Colonic mucosa (tissue), 4 donors: ENCODE measurements at regions not wholly inside any gene's neighbourhood (a gene's known extent, or its start where the extent isn't known, plus 50 kb on each side); places are given as distances from the start of the nearest gene placed in this dataset.

Experiments used
- DNase-seq: peaks from one replicate; pipeline ENCODE4 v3.0.0-alpha.2; 2020
- H3K27ac ChIP-seq: fragments of 200-600 bp; one replicate; pipeline ENCODE4 v1.8.0; 2021
- H3K27me3 ChIP-seq: fragments of 200-600 bp; one replicate; pipeline ENCODE4 v1.8.0; 2021
- H3K36me3 ChIP-seq: fragments of 200-600 bp; one replicate; pipeline ENCODE4 v1.8.0; 2021
- H3K4me1 ChIP-seq: fragments of 200-600 bp; one replicate; pipeline ENCODE4 v1.8.0; 2021; ENCODE audit warnings: mild to moderate bottlenecking
- H3K4me3 ChIP-seq: fragments of 200-600 bp; one replicate; pipeline ENCODE4 v1.8.0; 2021
- H3K9ac ChIP-seq, 2 donors: one replicate each; pipeline ENCODE4 v1.7.0; 2013; ENCODE audit warnings: control low read depth in 2 of 2, low read depth in 2 of 2, low read length in 2 of 2
- H3K9me3 ChIP-seq: fragments of 200-600 bp; one replicate; pipeline ENCODE4 v1.8.0; 2021
- intact Hi-C: fragments of 100-400 bp; cut with DNase I; formaldehyde crosslinking; loops from one replicate; pipeline ENCODE4 v1.14.1; 2022
- TF ChIP-seq, protein P1 (sequence below): fragments of 200-600 bp; IDR thresholded peaks from one replicate; pipeline ENCODE4 v1.8.0; 2022; ENCODE audit warnings: antibody characterized with exemption, mild to moderate bottlenecking
- donor health status: healthy.
- donor health status: DM: no; HTN: no; CAD: no.
- donor health status: DM: no; HTN: no; CAD: no.

DNA sequence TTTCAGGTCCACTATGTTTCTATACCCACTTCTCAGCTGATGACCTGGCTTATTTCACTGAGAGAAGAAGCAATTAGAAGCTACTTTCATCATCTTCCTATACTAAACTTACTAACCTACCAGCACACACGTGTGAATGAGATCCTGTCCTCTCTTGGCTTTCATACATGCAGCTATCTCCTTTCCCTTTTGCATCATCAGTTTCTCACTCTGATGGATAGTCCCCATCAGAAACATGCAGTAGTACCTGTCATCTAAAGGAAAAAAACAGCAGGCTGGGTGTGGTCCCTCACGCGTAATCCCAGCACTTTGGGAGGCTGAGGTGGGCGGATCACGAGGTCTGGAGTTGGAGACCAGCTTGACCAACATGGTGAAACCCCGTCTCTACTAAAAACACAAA, 237.6 kb upstream of the C2CD4B start:
- no peak for DNase-seq
- Histone ChIP-seq H3K36me3 (no peaks in the 10 kb centered on the region), H3K27ac (no peak overlapping the region), H3K9me3 (no peaks in the 10 kb centered on the region), H3K9ac (no peak overlapping the region), H3K27me3 (no peaks in the 10 kb centered on the region), H3K4me1 (no peaks in the 10 kb centered on the region), H3K4me3 (no peak overlapping the region)
- TF ChIP-seq, protein P1, sequence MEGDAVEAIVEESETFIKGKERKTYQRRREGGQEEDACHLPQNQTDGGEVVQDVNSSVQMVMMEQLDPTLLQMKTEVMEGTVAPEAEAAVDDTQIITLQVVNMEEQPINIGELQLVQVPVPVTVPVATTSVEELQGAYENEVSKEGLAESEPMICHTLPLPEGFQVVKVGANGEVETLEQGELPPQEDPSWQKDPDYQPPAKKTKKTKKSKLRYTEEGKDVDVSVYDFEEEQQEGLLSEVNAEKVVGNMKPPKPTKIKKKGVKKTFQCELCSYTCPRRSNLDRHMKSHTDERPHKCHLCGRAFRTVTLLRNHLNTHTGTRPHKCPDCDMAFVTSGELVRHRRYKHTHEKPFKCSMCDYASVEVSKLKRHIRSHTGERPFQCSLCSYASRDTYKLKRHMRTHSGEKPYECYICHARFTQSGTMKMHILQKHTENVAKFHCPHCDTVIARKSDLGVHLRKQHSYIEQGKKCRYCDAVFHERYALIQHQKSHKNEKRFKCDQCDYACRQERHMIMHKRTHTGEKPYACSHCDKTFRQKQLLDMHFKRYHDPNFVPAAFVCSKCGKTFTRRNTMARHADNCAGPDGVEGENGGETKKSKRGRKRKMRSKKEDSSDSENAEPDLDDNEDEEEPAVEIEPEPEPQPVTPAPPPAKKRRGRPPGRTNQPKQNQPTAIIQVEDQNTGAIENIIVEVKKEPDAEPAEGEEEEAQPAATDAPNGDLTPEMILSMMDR, result no peak
- intact Hi-C loops, result no loop called here

DNA sequence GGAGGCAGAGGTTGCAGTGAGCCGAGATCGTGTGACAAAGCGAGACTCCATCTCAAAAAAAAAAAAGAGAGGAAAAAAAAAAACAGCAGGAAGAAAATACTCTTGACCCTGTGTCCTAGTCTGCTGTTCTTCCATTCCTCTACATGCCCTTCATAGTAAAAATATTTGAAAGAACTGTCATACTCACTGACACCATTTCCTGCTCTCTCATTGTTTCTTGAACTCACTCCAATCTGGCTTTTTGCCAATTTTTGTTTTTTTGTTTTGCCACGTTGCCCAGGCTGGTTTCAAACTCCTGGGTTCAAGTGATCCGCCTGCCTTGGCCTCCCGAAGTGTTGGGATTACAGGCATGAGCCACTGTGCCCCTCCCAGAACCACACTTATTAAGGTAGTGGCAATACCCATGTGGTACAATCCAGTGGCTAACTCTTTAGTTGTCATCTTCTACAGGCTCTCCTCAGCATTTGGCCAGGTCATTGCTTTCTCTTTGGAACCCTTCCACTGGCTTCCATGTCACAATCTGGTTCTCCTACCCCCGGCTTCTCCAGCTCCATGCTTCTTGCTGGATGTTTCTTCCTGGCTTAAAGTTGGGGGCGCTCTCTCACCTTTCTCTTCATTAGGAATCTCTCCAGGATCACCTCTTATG, 238.2 kb upstream of the C2CD4B start:
- H3K27ac ChIP-seq, result no peak overlapping the region
- no peak overlapping the region for H3K4me3 ChIP-seq
- intact Hi-C loops, result no loop called here
- no peaks in the 10 kb centered on the region for H3K9me3 ChIP-seq
- no peak overlapping the region for H3K9ac ChIP-seq
- TF ChIP-seq, protein P1, result no peak
- DNase-seq, result no peak
- H3K4me1 ChIP-seq, result no peaks in the 10 kb centered on the region
- no peaks in the 10 kb centered on the region for H3K36me3 ChIP-seq
- H3K27me3 ChIP-seq, result no peaks in the 10 kb centered on the region

DNA sequence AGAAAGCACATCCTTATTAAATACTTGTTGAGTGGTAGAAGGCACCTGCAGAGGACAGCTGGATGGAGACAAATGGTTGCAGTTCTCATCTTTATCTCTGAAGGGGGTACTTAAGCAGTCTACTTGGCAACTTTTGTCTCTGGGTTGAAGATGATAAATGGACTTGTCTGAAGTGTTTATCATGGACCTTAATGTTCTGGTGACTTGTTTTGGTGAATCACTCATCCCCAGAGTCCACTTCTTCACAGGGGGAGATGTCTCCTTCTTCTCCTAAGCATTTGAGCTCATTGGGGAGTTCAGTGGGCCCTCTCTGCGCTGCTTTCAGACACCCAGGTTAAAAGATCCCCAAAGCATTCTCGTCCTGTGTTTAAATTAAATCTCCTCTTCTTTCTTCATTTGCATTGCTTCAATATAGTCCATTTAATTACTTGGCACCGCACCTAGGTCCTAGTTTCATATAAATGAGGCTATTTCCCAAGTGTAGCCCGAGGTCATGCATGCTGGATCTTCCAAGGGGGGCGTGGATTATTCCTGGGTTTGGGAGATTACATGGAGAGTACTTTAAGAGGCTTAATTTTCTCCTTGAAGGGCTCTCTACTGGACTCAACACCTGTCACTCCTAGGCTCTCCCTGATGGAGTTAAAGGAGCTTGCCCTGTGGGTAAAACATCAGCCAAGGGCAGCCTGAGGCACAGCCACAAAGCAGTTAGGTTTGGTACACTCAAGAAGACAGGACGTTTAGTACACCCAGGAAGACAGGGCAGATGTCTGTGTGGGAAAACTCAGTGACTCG, 239.3 kb upstream of the C2CD4B start:
- Histone ChIP-seq H3K27me3 (no peaks in the 10 kb centered on the region), H3K9me3 (no peaks in the 10 kb centered on the region), H3K27ac (no peak overlapping the region), H3K36me3 (no peaks in the 10 kb centered on the region), H3K4me1 (no peaks in the 10 kb centered on the region), H3K4me3 (no peak overlapping the region), H3K9ac (no peak overlapping the region)
- TF ChIP-seq, protein P1, result no peak
- no peak for DNase-seq
- intact Hi-C loops, result no loop called here

DNA sequence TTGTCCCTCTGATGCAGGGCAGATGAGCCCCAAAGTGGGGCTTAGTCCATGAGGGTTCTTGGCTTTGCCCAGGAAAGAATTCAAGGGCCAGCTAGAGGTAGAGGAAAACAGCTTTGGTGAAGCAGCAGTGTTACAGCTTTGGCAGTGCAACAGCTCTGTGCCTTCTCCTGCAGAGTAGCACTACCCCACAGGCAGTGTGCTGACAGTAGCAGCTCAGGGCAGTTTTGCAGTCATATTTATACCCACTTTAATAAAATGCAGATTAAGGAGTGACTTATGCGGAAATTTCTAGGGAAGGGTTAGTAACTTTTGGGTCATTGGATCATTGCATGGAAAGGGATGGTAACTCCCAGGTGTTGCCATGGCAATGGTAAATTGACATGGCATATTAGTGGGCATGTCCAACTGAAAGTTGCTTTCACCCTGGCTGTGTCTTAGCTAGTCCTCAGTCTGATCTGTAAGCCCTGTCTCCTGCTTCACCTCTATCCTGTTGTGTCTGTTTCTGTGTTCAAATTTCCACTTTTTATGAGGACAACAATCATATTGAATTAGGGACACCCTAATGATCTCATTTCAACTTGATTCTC, 241.3 kb upstream of the C2CD4B start:
- intact Hi-C loops, result no loop called here
- no peak for DNase-seq

DNA sequence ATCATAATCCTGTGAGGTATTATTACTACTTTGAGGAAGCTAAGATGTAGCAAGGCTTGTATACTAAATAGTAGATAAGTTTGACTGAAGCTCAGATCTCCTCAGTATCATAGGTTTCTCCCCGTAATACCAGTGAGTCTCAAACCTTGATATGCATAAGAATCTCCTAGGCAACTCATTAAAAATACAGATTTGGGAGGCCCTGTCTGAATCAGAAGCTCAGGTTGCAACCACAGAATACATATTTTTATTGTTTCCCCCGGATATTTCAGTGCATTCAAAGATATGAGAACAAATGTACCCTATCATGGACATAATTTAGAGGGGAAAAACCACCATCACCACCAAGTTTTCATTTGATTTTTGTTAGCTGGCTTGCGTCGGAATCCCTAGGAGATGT, 242.1 kb upstream of the C2CD4B start:
- H3K4me3 ChIP-seq, result no peak overlapping the region
- no peaks in the 10 kb centered on the region for H3K36me3 ChIP-seq
- H3K9ac ChIP-seq, result no peak overlapping the region
- no peak overlapping the region for H3K27ac ChIP-seq
- no peaks in the 10 kb centered on the region for H3K9me3 ChIP-seq
- TF ChIP-seq, protein P1, result no peak
- no peak for DNase-seq
- no peaks in the 10 kb centered on the region for H3K4me1 ChIP-seq
- intact Hi-C loops, result no loop called here
- no peaks in the 10 kb centered on the region for H3K27me3 ChIP-seq

More for the DNA sequence above, 241.3 kb upstream of the C2CD4B start:
- Histone ChIP-seq H3K9me3 (no peaks in the 10 kb centered on the region), H3K36me3 (no peaks in the 10 kb centered on the region), H3K9ac (no peak overlapping the region), H3K27me3 (no peaks in the 10 kb centered on the region), H3K27ac (no peak overlapping the region), H3K4me3 (no peak overlapping the region), H3K4me1 (no peaks in the 10 kb centered on the region)
- TF ChIP-seq, protein P1, result no peak
